ENCODE measurements at regions not wholly inside any gene's neighbourhood (a gene's known extent, or its start where the extent isn't known, plus 50 kb on each side); places are given as distances from the start of the nearest gene placed in this dataset.

GRCh38 chr6:137358273-137358672, 135.9 kb downstream of the OLIG3 start:
- no peak overlapping the region for H3K4ac ChIP-seq (ENCODE audit: low read depth, low read length)
- no peak overlapping the region for H4K5ac ChIP-seq (ENCODE audit: low read length)

GRCh38 chr6:137357948-137358266, 136.3 kb downstream of the OLIG3 start:
- no peak for DNase-seq
- Histone ChIP-seq H3K27me3 (ENCODE audit: insufficient read depth, low read length, poor library complexity) (no peaks in the 10 kb centered on the region), H2BK120ac (ENCODE audit: low read depth, low read length) (no peak overlapping the region), H2BK5ac (ENCODE audit: low read length) (no peak overlapping the region), H2BK15ac (replicated peaks; ENCODE audit: low read depth) (no peak overlapping the region), H3K18ac (ENCODE audit: low read length) (no peak overlapping the region), H2AK5ac (ENCODE audit: low read length) (no peak overlapping the region), H3K4ac (ENCODE audit: low read depth, low read length) (no peak overlapping the region), H4K8ac (ENCODE audit: low read depth, low read length) (no peak overlapping the region), H3K27ac (ENCODE audit: low read depth, low read length) (no peak overlapping the region), H3K79me2 (ENCODE audit: control insufficient read depth, insufficient read depth, low read length) (no peaks in the 10 kb centered on the region), H3K4me2 (ENCODE audit: low read length) (no peak overlapping the region), H3K23ac (ENCODE audit: low read length) (no peak overlapping the region), H3K79me1 (ENCODE audit: low read length) (no peaks in the 10 kb centered on the region), H3K56ac (ENCODE audit: low read length) (no peak overlapping the region), H3K4me1 (ENCODE audit: control insufficient read depth, low read depth, low read length) (no peaks in the 10 kb centered on the region), H3K36me3 (ENCODE audit: control insufficient read depth, insufficient read depth, low read length) (no peaks in the 10 kb centered on the region), H4K5ac (ENCODE audit: low read length) (no peak overlapping the region), H3K9ac (ENCODE audit: low read length) (no peak overlapping the region), H3K4me3 (ENCODE audit: low read length) (no peak overlapping the region)

More at GRCh38 chr6:137358273-137358672, 135.9 kb downstream of the OLIG3 start:
- DNase-seq, result peak; percentile 56
- H3K9ac ChIP-seq (ENCODE audit: low read length), result no peak overlapping the region
- no peak overlapping the region for H3K56ac ChIP-seq (ENCODE audit: low read length)
- no peak overlapping the region for H2BK5ac ChIP-seq (ENCODE audit: low read length)
- no peak overlapping the region for H3K4me3 ChIP-seq (ENCODE audit: low read length)
- no peak overlapping the region for H3K23ac ChIP-seq (ENCODE audit: low read length)
- no peaks in the 10 kb centered on the region for H3K4me1 ChIP-seq (ENCODE audit: control insufficient read depth, low read depth, low read length)
- no peak overlapping the region for H2BK15ac ChIP-seq (replicated peaks; ENCODE audit: low read depth)
- H3K36me3 ChIP-seq (ENCODE audit: control insufficient read depth, insufficient read depth, low read length), result no peaks in the 10 kb centered on the region
- no peak overlapping the region for H4K8ac ChIP-seq (ENCODE audit: low read depth, low read length)
- H3K79me2 ChIP-seq (ENCODE audit: control insufficient read depth, insufficient read depth, low read length), result no peaks in the 10 kb centered on the region
- no peaks in the 10 kb centered on the region for H3K27me3 ChIP-seq (ENCODE audit: insufficient read depth, low read length, poor library complexity)
- no CpG with 5 or more reads among the region's 3 CpGs for WGBS (ENCODE audit: extremely low coverage, insufficient coverage, low lambda C conversion rate)
- H3K79me1 ChIP-seq (ENCODE audit: low read length), result no peaks in the 10 kb centered on the region
- no peak overlapping the region for H2BK120ac ChIP-seq (ENCODE audit: low read depth, low read length)
- H3K18ac ChIP-seq (ENCODE audit: low read length), result no peak overlapping the region
- H3K4me2 ChIP-seq (ENCODE audit: low read length), result no peak overlapping the region
- H2AK5ac ChIP-seq (ENCODE audit: low read length), result no peak overlapping the region
- no peak overlapping the region for H3K27ac ChIP-seq (ENCODE audit: low read depth, low read length)

GRCh38 chr6:137357263-137357947, 136.8 kb downstream of the OLIG3 start:
- no peak overlapping the region for H3K23ac ChIP-seq (ENCODE audit: low read length)
- H3K4me2 ChIP-seq (ENCODE audit: low read length), result no peak overlapping the region
- no peak overlapping the region for H2BK5ac ChIP-seq (ENCODE audit: low read length)
- no peak overlapping the region for H3K56ac ChIP-seq (ENCODE audit: low read length)
- no peaks in the 10 kb centered on the region for H3K27me3 ChIP-seq (ENCODE audit: insufficient read depth, low read length, poor library complexity)
- H4K8ac ChIP-seq (ENCODE audit: low read depth, low read length), result no peak overlapping the region
- H3K4ac ChIP-seq (ENCODE audit: low read depth, low read length), result no peak overlapping the region
- H3K4me3 ChIP-seq (ENCODE audit: low read length), result no peak overlapping the region
- H3K27ac ChIP-seq (ENCODE audit: low read depth, low read length), result no peak overlapping the region
- DNase-seq, result no peak
- no peaks in the 10 kb centered on the region for H3K4me1 ChIP-seq (ENCODE audit: control insufficient read depth, low read depth, low read length)
- no peak overlapping the region for H2AK5ac ChIP-seq (ENCODE audit: low read length)
- no peak overlapping the region for H3K18ac ChIP-seq (ENCODE audit: low read length)
- H3K9ac ChIP-seq (ENCODE audit: low read length), result no peak overlapping the region
- WGBS (ENCODE audit: extremely low coverage, insufficient coverage, low lambda C conversion rate), result no CpG with 5 or more reads among the region's 14 CpGs
- H3K79me2 ChIP-seq (ENCODE audit: control insufficient read depth, insufficient read depth, low read length), result no peaks in the 10 kb centered on the region
- no peak overlapping the region for H2BK15ac ChIP-seq (replicated peaks; ENCODE audit: low read depth)
- no peaks in the 10 kb centered on the region for H3K36me3 ChIP-seq (ENCODE audit: control insufficient read depth, insufficient read depth, low read length)
- H2BK120ac ChIP-seq (ENCODE audit: low read depth, low read length), result no peak overlapping the region
- H4K5ac ChIP-seq (ENCODE audit: low read length), result no peak overlapping the region
- no peaks in the 10 kb centered on the region for H3K79me1 ChIP-seq (ENCODE audit: low read length)

GRCh38 chr6:137353842-137354397, 134.7 kb upstream of the IFNGR1 start:
- no peak overlapping the region for H3K4ac ChIP-seq (ENCODE audit: low read depth, low read length)
- H2BK15ac ChIP-seq (replicated peaks; ENCODE audit: low read depth), result no peak overlapping the region
- H3K18ac ChIP-seq (ENCODE audit: low read length), result no peak overlapping the region
- no peak overlapping the region for H2AK5ac ChIP-seq (ENCODE audit: low read length)
- no peak overlapping the region for H3K56ac ChIP-seq (ENCODE audit: low read length)
- no peaks in the 10 kb centered on the region for H3K79me2 ChIP-seq (ENCODE audit: control insufficient read depth, insufficient read depth, low read length)
- no peak overlapping the region for H3K9ac ChIP-seq (ENCODE audit: low read length)
- no peak overlapping the region for H3K23ac ChIP-seq (ENCODE audit: low read length)
- H2BK120ac ChIP-seq (ENCODE audit: low read depth, low read length), result no peak overlapping the region
- H4K5ac ChIP-seq (ENCODE audit: low read length), result no peak overlapping the region
- no peak overlapping the region for H3K27ac ChIP-seq (ENCODE audit: low read depth, low read length)
- no peak overlapping the region for H2BK5ac ChIP-seq (ENCODE audit: low read length)
- H3K4me1 ChIP-seq (ENCODE audit: control insufficient read depth, low read depth, low read length), result no peaks in the 10 kb centered on the region
- H3K79me1 ChIP-seq (ENCODE audit: low read length), result no peaks in the 10 kb centered on the region
- WGBS (ENCODE audit: extremely low coverage, insufficient coverage, low lambda C conversion rate), result no CpG with 5 or more reads among the region's 7 CpGs
- no peak overlapping the region for H3K4me2 ChIP-seq (ENCODE audit: low read length)
- H4K8ac ChIP-seq (ENCODE audit: low read depth, low read length), result no peak overlapping the region
- no peaks in the 10 kb centered on the region for H3K27me3 ChIP-seq (ENCODE audit: insufficient read depth, low read length, poor library complexity)
- no peaks in the 10 kb centered on the region for H3K36me3 ChIP-seq (ENCODE audit: control insufficient read depth, insufficient read depth, low read length)
- H3K4me3 ChIP-seq (ENCODE audit: low read length), result no peak overlapping the region
- no peak for DNase-seq

GRCh38 chr6:137353346-137353745, 134.2 kb upstream of the IFNGR1 start:
- Histone ChIP-seq H3K36me3 (ENCODE audit: control insufficient read depth, insufficient read depth, low read length) (no peaks in the 10 kb centered on the region), H3K27ac (ENCODE audit: low read depth, low read length) (no peak overlapping the region), H3K4me3 (ENCODE audit: low read length) (no peak overlapping the region), H4K5ac (ENCODE audit: low read length) (no peak overlapping the region), H3K79me1 (ENCODE audit: low read length) (no peaks in the 10 kb centered on the region), H3K4me1 (ENCODE audit: control insufficient read depth, low read depth, low read length) (no peaks in the 10 kb centered on the region), H3K27me3 (ENCODE audit: insufficient read depth, low read length, poor library complexity) (no peaks in the 10 kb centered on the region), H2BK120ac (ENCODE audit: low read depth, low read length) (no peak overlapping the region), H3K18ac (ENCODE audit: low read length) (no peak overlapping the region), H3K9ac (ENCODE audit: low read length) (no peak overlapping the region), H3K23ac (ENCODE audit: low read length) (no peak overlapping the region), H3K4me2 (ENCODE audit: low read length) (no peak overlapping the region), H4K8ac (ENCODE audit: low read depth, low read length) (no peak overlapping the region), H2BK15ac (replicated peaks; ENCODE audit: low read depth) (no peak overlapping the region), H2AK5ac (ENCODE audit: low read length) (no peak overlapping the region), H3K4ac (ENCODE audit: low read depth, low read length) (no peak overlapping the region), H3K79me2 (ENCODE audit: control insufficient read depth, insufficient read depth, low read length) (no peaks in the 10 kb centered on the region), H3K56ac (ENCODE audit: low read length) (no peak overlapping the region), H2BK5ac (ENCODE audit: low read length) (no peak overlapping the region)
- WGBS (ENCODE audit: extremely low coverage, insufficient coverage, low lambda C conversion rate), result no CpG with 5 or more reads among the region's 2 CpGs
- DNase-seq, result no peak

- Histone ChIP-seq H3K18ac (ENCODE audit: low read length) (no peak overlapping the region), H2BK15ac (replicated peaks; ENCODE audit: low read depth) (no peak overlapping the region), H2AK5ac (ENCODE audit: low read length) (no peak overlapping the region), H3K9ac (ENCODE audit: low read length) (no peak overlapping the region), H4K8ac (ENCODE audit: low read depth, low read length) (no peak overlapping the region), H3K79me1 (ENCODE audit: low read length) (no peaks in the 10 kb centered on the region), H3K27ac (ENCODE audit: low read depth, low read length) (no peak overlapping the region), H3K4me1 (ENCODE audit: control insufficient read depth, low read depth, low read length) (no peaks in the 10 kb centered on the region), H3K23ac (ENCODE audit: low read length) (no peak overlapping the region), H2BK120ac (ENCODE audit: low read depth, low read length) (no peak overlapping the region), H3K79me2 (ENCODE audit: control insufficient read depth, insufficient read depth, low read length) (no peaks in the 10 kb centered on the region), H3K36me3 (ENCODE audit: control insufficient read depth, insufficient read depth, low read length) (no peaks in the 10 kb centered on the region), H3K56ac (ENCODE audit: low read length) (no peak overlapping the region), H3K4me2 (ENCODE audit: low read length) (no peak overlapping the region), H3K4me3 (ENCODE audit: low read length) (no peak overlapping the region), H3K4ac (ENCODE audit: low read depth, low read length) (no peak overlapping the region), H2BK5ac (ENCODE audit: low read length) (no peak overlapping the region), H3K27me3 (ENCODE audit: insufficient read depth, low read length, poor library complexity) (no peaks in the 10 kb centered on the region), H4K5ac (ENCODE audit: low read length) (no peak overlapping the region)
- DNase-seq, result no peak
- no CpG with 5 or more reads among the region's 6 CpGs for WGBS (ENCODE audit: extremely low coverage, insufficient coverage, low lambda C conversion rate)
Observed at GRCh38 chr6:137352859-137353258, 133.7 kb upstream of the IFNGR1 start.

Measured in mesendoderm (in vitro differentiated cells).